IMR-90 (cell line): ENCODE measurements at regions not wholly inside any gene's neighbourhood (a gene's known extent, or its start where the extent isn't known, plus 50 kb on each side); places are given as distances from the start of the nearest gene placed in this dataset.

Experiments used
- ATAC-seq: fragments of 200-7000 bp; cut with Tn5 transposase; 2 replicates; pipeline ENCODE4 v1.9.1; 2020; ENCODE audit warnings: low read depth, mild to moderate bottlenecking, moderate library complexity
- BruUV-seq: library from RNA; stranded (reverse); fragments of 400-500 nt; replicated peaks from 2 replicates; lab custom pipeline; 2021; lab: Mats Ljungman, UMichigan
- CTCF ChIA-PET: fragments of 300-600 bp; formaldehyde crosslinking; extraction: SDS; loops from one replicate; lab custom pipeline; 2021; ENCODE audit warnings: antibody characterized with exemption; lab: Yijun Ruan, JAX
- POLR2A ChIA-PET: fragments of 300-600 bp; sonication (Branson Sonifier 250); formaldehyde crosslinking; loops from one replicate; lab custom pipeline; 2022; ENCODE audit warnings: antibody characterized with exemption; ENCODE audit not compliant: unreplicated experiment; lab: Charles Lee
- DNase-seq: peaks from one replicate; pipeline ENCODE4 v3.0.0; 2013
- H2AFZ ChIP-seq: replicated peaks from 2 replicates; pipeline ENCODE3; 2013; ENCODE audit warnings: low read length, mild to moderate bottlenecking; ENCODE audit not compliant: poor library complexity
- H2AK5ac ChIP-seq: 2 replicates; pipeline ENCODE4 v1.6.1; 2013; ENCODE audit warnings: low read depth, low read length, inconsistent platforms
- H2AK9ac ChIP-seq: replicated peaks from 2 replicates; pipeline ENCODE3; 2013; ENCODE audit warnings: mild to moderate bottlenecking, low read depth, low read length, moderate library complexity; ENCODE audit not compliant: poor library complexity
- H2BK120ac ChIP-seq: 2 replicates; pipeline ENCODE4 v1.6.1; 2013; ENCODE audit warnings: low read depth, low read length, inconsistent platforms
- H2BK15ac ChIP-seq: 3 replicates; pipeline ENCODE4 v1.6.1; 2013; ENCODE audit warnings: low read depth, low read length, inconsistent platforms
- H2BK20ac ChIP-seq: 2 replicates; pipeline ENCODE4 v1.6.1; 2013; ENCODE audit warnings: low read depth, mild to moderate bottlenecking, inconsistent platforms, low read length, moderate library complexity
- H2BK5ac ChIP-seq: 2 replicates; pipeline ENCODE4 v1.6.1; 2013; ENCODE audit warnings: mild to moderate bottlenecking, low read depth, low read length, inconsistent platforms; ENCODE audit not compliant: poor library complexity, severe bottlenecking
- H3K14ac ChIP-seq: replicated peaks from 2 replicates; pipeline ENCODE4 v1.6.1; 2013; ENCODE audit warnings: low read depth, low read length, inconsistent platforms
- H3K18ac ChIP-seq: 2 replicates; pipeline ENCODE4 v1.6.1; 2013; ENCODE audit warnings: low read depth, low read length, control low read depth
- H3K23ac ChIP-seq: 2 replicates; pipeline ENCODE4 v1.6.1; 2013; ENCODE audit warnings: low read depth, low read length, inconsistent platforms
- H3K27ac ChIP-seq: 2 replicates; pipeline ENCODE4 v1.5.1; 2013; ENCODE audit warnings: mild to moderate bottlenecking, control low read depth, low read length; ENCODE audit not compliant: insufficient read depth
- H3K27me3 ChIP-seq: 2 replicates; pipeline ENCODE4 v1.6.1; 2013; ENCODE audit warnings: low read length; ENCODE audit not compliant: control insufficient read depth, insufficient read depth
- H3K36me3 ChIP-seq: 2 replicates; pipeline ENCODE4 v1.6.1; 2013; ENCODE audit warnings: low read length, mixed read lengths; ENCODE audit not compliant: control insufficient read depth, insufficient read depth
- H3K4ac ChIP-seq: 2 replicates; pipeline ENCODE4 v1.6.1; 2013; ENCODE audit warnings: low read depth, low read length, inconsistent platforms
- H3K4me1 ChIP-seq: 2 replicates; pipeline ENCODE4 v1.6.1; 2013; ENCODE audit warnings: low read length, mixed read lengths; ENCODE audit not compliant: control insufficient read depth, insufficient read depth
- H3K4me2 ChIP-seq: 2 replicates; pipeline ENCODE4 v1.6.1; 2013; ENCODE audit warnings: low read depth, mild to moderate bottlenecking, control low read depth, low read length, moderate library complexity
- H3K4me3 ChIP-seq: 2 replicates; pipeline ENCODE4 v1.5.1; 2013; ENCODE audit warnings: low read depth, mild to moderate bottlenecking, control low read depth, low read length, moderate library complexity; ENCODE audit not compliant: insufficient read depth
- H3K56ac ChIP-seq: 2 replicates; pipeline ENCODE4 v1.6.1; 2013; ENCODE audit warnings: low read length, inconsistent platforms; ENCODE audit not compliant: insufficient read depth; ENCODE audit errors: extremely low read depth
- H3K79me1 ChIP-seq, 2 experiments: 2 replicates each; pipeline ENCODE4 v1.6.1; 2013; ENCODE audit warnings: low read length in 2 of 2, inconsistent platforms in 1 of 2, low read depth in 1 of 2
- H3K9ac ChIP-seq: 2 replicates; pipeline ENCODE4 v1.6.1; 2013; ENCODE audit warnings: low read depth, low read length, control low read depth
- H3K9me1 ChIP-seq: 2 replicates; pipeline ENCODE4 v1.6.1; 2013; ENCODE audit warnings: low read length, inconsistent platforms; ENCODE audit not compliant: insufficient read depth
- H3K9me3 ChIP-seq: 2 replicates; pipeline ENCODE4 v1.6.1; 2013; ENCODE audit warnings: low read length; ENCODE audit not compliant: control insufficient read depth, insufficient read depth
- H4K20me1 ChIP-seq: 2 replicates; pipeline ENCODE4 v1.6.1; 2013; ENCODE audit warnings: low read length, inconsistent platforms; ENCODE audit not compliant: insufficient read depth
- H4K5ac ChIP-seq: 2 replicates; pipeline ENCODE4 v1.6.1; 2013; ENCODE audit warnings: mild to moderate bottlenecking, low read depth, low read length, control low read depth
- H4K8ac ChIP-seq, 2 experiments: 2 replicates each; pipeline ENCODE4 v1.6.1; 2013; ENCODE audit warnings: low read depth in 2 of 2, low read length in 2 of 2, control low read depth in 1 of 2, inconsistent platforms in 1 of 2
- H4K91ac ChIP-seq: 2 replicates; pipeline ENCODE4 v1.6.1; 2013; ENCODE audit warnings: low read depth, low read length, inconsistent platforms; ENCODE audit not compliant: insufficient read depth
- BHLHE40 ChIP-seq: fragments of 150-350 bp; IDR thresholded peaks from 2 replicates; pipeline ENCODE4 v1.6.1; 2016; ENCODE audit warnings: mild to moderate bottlenecking, low read depth, low read length
- CEBPB ChIP-seq: IDR thresholded peaks from 2 replicates; pipeline ENCODE4 v1.6.1; 2012; ENCODE audit warnings: low read depth, low read length, improper control_type of control experiment
- CHD1 ChIP-seq: IDR thresholded peaks from 2 replicates; pipeline ENCODE4 v1.6.1; 2012; ENCODE audit warnings: low read depth, low read length, improper control_type of control experiment
- FOS ChIP-seq: fragments of 150-350 bp; IDR thresholded peaks from 2 replicates; pipeline ENCODE4 v1.6.1; 2016; ENCODE audit warnings: low read depth, low read length
- MAFK ChIP-seq: IDR thresholded peaks from 2 replicates; pipeline ENCODE4 v1.6.1; 2012; ENCODE audit warnings: low read depth, low read length, improper control_type of control experiment
- MAZ ChIP-seq: IDR thresholded peaks from 2 replicates; pipeline ENCODE4 v1.6.1; 2012; ENCODE audit warnings: low read depth, mild to moderate bottlenecking, low read length, improper control_type of control experiment, moderate library complexity, borderline replicate concordance
- MXI1 ChIP-seq: IDR thresholded peaks from 2 replicates; pipeline ENCODE4 v1.6.1; 2012; ENCODE audit warnings: low read depth, mild to moderate bottlenecking, low read length, moderate library complexity, borderline replicate concordance
- NFE2L2 ChIP-seq: fragments of 150-350 bp; IDR thresholded peaks from 2 replicates; pipeline ENCODE4 v1.6.1; 2016; ENCODE audit warnings: low read depth, mild to moderate bottlenecking, low read length
- POLR2A ChIP-seq: IDR thresholded peaks from 2 replicates; pipeline ENCODE4 v1.6.1; 2012; ENCODE audit warnings: mild to moderate bottlenecking, low read depth, low read length
- RAD21 ChIP-seq: IDR thresholded peaks from 2 replicates; pipeline ENCODE4 v1.6.1; 2012; ENCODE audit warnings: low read length, improper control_type of control experiment
- RCOR1 ChIP-seq: IDR thresholded peaks from 2 replicates; pipeline ENCODE4 v1.6.1; 2012; ENCODE audit warnings: mild to moderate bottlenecking, low read length, improper control_type of control experiment; ENCODE audit not compliant: insufficient replicate concordance
- RFX5 ChIP-seq: IDR thresholded peaks from 2 replicates; pipeline ENCODE4 v1.8.0; 2012; ENCODE audit warnings: low read depth, mild to moderate bottlenecking, low read length, moderate library complexity
- SMC3 ChIP-seq: fragments of 150-350 bp; IDR thresholded peaks from 2 replicates; pipeline ENCODE4 v1.6.1; 2016; ENCODE audit warnings: low read depth, mild to moderate bottlenecking, antibody characterized with exemption, low read length, moderate library complexity
- WGBS, 2 experiments: methylation state at CpG; one replicate each; pipeline versions ENCODE4 v1.1.5 to v1.1.7; 2013; ENCODE audit warnings: missing lambda C conversion rate in 2 of 2; ENCODE audit not compliant: insufficient read length in 1 of 2; ENCODE audit errors: extremely low coverage in 2 of 2; 5-methylcytosine and 5-hydroxymethylcytosine counted together
- dilution Hi-C: fragments of 300-500 bp; cut with HindIII; formaldehyde crosslinking; loops from one replicate; pipeline ENCODE4 v1.14.3; 2018; ENCODE audit warnings: low sequenced_read_pairs; ENCODE audit not compliant: unreplicated experiment
- in situ Hi-C: fragments of 300-500 bp; cut with MboI; formaldehyde crosslinking; loops from 3 replicates; pipeline ENCODE4 v1.14.3; 2019; ENCODE audit warnings: low sequenced_read_pairs, inconsistent platforms, mixed read lengths
- intact Hi-C: fragments of 100-400 bp; cut with micrococcal nuclease; formaldehyde crosslinking; loops from 2 replicates; pipeline ENCODE4 v1.10.0; 2022
- TF ChIP-seq, protein P1 (sequence below): fragments of 150-350 bp; IDR thresholded peaks from 2 replicates; pipeline ENCODE4 v1.6.1; 2017; ENCODE audit warnings: mild to moderate bottlenecking, antibody characterized with exemption, low read length, low read depth
- TF ChIP-seq, protein P2 (sequence below): conservative IDR thresholded peaks from 2 replicates; pipeline ENCODE4 v1.5.1; 2012; ENCODE audit warnings: mild to moderate bottlenecking, low read depth, low read length, improper control_type of control experiment
- TF ChIP-seq, protein P3 (sequence below): fragments of 150-350 bp; IDR thresholded peaks from 2 replicates; pipeline ENCODE4 v1.6.1; 2016; ENCODE audit warnings: low read depth, mild to moderate bottlenecking, low read length, moderate library complexity, borderline replicate concordance

DNA sequence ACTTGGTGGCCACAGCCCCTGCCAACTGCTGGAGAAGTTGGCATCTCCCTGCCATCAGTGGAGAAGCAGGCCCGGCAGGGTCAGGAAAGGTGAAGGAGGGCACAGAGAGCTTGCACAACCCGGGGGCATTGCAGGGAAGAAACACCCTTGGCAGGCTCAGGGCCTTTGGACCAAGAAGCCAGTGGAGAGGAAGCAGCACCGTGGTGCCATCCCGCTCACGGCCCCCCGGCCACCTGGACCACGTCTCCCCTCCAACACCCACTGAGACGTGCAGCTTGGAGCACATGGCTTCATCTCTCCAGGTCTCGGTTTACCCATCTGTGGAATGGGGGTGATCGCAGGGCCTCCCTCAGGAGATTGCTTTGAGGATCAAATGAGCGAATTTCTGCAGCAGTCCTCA is 158.1 kb downstream of the RBFOX3 start:
- Histone ChIP-seq H3K9me1 (no peaks in the 10 kb centered on the region), H3K18ac (no peak overlapping the region), H3K23ac (no peak overlapping the region), H3K56ac (no peak overlapping the region), H4K20me1 (no peaks in the 10 kb centered on the region), H2AK5ac (no peak overlapping the region), H3K4me2 (no peak overlapping the region), H2AK9ac (no peak overlapping the region), H4K8ac (no peak overlapping the region), H3K14ac (no peak overlapping the region), H2AFZ (no peak overlapping the region), H4K5ac (no peak overlapping the region), H3K36me3 (no peaks in the 10 kb centered on the region), H2BK120ac (no peak overlapping the region), H2BK15ac (no peak overlapping the region), H3K27me3 (no peaks in the 10 kb centered on the region; the same call in 1 of the 2 replicates), H2BK5ac (no peak overlapping the region), H3K4ac (no peak overlapping the region), H3K9ac (no peak overlapping the region), H2BK20ac (no peak overlapping the region), H3K4me1 (no peaks in the 10 kb centered on the region), H3K79me1 (no peaks in the 10 kb centered on the region), H3K9me3 (no peaks in the 10 kb centered on the region), H3K27ac (no peak overlapping the region), H3K4me3 (no peak overlapping the region), H4K91ac (no peak overlapping the region)
- in situ Hi-C loops, result no loop called here
- TF ChIP-seq POLR2A (no peak), MAFK (no peak), MXI1 (no peak), SMC3 (no peak), RFX5 (no peak), CEBPB (no peak), BHLHE40 (no peak), RCOR1 (no peak), MAZ (no peak), RAD21 (no peak), NFE2L2 (no peak), FOS (no peak), CHD1 (no peak)
- TF ChIP-seq, protein P1, sequence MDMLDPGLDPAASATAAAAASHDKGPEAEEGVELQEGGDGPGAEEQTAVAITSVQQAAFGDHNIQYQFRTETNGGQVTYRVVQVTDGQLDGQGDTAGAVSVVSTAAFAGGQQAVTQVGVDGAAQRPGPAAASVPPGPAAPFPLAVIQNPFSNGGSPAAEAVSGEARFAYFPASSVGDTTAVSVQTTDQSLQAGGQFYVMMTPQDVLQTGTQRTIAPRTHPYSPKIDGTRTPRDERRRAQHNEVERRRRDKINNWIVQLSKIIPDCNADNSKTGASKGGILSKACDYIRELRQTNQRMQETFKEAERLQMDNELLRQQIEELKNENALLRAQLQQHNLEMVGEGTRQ, result no peak
- TF ChIP-seq, protein P2, sequence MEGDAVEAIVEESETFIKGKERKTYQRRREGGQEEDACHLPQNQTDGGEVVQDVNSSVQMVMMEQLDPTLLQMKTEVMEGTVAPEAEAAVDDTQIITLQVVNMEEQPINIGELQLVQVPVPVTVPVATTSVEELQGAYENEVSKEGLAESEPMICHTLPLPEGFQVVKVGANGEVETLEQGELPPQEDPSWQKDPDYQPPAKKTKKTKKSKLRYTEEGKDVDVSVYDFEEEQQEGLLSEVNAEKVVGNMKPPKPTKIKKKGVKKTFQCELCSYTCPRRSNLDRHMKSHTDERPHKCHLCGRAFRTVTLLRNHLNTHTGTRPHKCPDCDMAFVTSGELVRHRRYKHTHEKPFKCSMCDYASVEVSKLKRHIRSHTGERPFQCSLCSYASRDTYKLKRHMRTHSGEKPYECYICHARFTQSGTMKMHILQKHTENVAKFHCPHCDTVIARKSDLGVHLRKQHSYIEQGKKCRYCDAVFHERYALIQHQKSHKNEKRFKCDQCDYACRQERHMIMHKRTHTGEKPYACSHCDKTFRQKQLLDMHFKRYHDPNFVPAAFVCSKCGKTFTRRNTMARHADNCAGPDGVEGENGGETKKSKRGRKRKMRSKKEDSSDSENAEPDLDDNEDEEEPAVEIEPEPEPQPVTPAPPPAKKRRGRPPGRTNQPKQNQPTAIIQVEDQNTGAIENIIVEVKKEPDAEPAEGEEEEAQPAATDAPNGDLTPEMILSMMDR, result no peak
- TF ChIP-seq, protein P3, sequence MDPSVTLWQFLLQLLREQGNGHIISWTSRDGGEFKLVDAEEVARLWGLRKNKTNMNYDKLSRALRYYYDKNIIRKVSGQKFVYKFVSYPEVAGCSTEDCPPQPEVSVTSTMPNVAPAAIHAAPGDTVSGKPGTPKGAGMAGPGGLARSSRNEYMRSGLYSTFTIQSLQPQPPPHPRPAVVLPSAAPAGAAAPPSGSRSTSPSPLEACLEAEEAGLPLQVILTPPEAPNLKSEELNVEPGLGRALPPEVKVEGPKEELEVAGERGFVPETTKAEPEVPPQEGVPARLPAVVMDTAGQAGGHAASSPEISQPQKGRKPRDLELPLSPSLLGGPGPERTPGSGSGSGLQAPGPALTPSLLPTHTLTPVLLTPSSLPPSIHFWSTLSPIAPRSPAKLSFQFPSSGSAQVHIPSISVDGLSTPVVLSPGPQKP, result no peak
- intact Hi-C loops, result no loop called here
- POLR2A ChIA-PET, result no interaction called here
- CTCF ChIA-PET, result no interaction called here
- DNase-seq (no peak), ATAC-seq (no peak)
- dilution Hi-C loops, result no loop called here
- no TSS peak for BruUV-seq
- 47% methylated on average over 3 of the region's 11 CpGs; no CpG with 5 or more reads in 1 of the 2 experiments for WGBS, 2 experiments
